CD4-positive, alpha-beta T cell treated with Interleukin-6 at 100 ng/mL for 8 hours (primary cell): ENCODE measurements at regions not wholly inside any gene's neighbourhood (a gene's known extent, or its start where the extent isn't known, plus 50 kb on each side); places are given as distances from the start of the nearest gene placed in this dataset.

ENCODE experiments used
- DNase-seq: peaks from one replicate; pipeline ENCODE4 v3.0.0-alpha.2; 2020; ENCODE audit warnings: mixed read lengths, low spot score

DNA sequence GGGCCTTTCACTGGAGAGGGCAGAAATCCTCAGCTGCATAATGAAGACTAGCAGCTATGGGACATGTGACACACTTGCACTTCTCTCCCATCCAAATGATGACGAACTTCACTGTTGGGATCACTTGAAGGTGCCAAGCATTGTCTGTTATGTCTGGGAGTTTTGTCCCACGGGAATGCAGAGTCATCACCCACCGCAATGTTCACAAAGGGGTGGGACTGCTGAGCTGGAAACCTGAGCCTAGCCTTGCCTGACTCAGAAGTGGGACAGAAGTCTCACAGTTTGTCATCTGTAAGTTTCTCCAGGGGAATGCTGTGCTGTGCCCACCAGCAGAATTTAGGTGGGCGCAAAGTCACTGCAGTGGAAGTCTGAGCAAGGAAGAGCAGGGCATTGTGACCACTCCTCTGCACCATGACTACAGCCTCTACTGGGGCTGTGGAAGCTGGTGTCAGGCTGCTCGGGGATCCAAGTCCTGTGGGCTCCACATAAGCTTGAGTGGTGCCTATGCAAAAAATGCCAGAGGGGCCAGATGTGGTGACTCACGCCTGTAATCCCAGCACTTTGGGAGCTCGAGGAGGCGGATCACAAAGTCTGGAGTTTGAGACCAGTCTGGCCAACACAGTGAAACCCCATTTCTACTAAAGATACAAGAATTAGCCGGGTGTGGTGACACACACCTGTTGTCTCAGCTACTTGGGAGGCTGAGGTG is 472.0 kb upstream of the CNTNAP2 start:
- no peak for DNase-seq

DNA sequence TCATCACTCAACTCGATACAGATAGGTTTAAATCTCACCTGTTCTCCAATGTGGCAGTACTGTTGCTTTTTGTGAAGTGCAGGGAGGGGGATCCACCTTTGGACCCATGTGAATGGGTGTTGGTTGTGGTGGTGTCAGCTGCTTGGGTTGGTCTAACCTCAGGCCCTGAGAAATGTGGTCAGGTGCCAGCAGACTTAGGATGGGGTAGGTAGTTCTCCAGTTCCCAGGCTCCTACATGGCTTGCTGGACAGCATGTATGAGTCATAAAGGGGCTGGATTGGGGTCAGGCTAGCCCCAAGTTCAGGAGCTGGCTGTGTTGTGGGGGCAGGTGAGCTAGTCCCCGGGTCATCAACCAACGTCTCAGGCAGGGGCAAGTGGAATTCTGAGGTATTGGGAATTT is 472.6 kb upstream of the CNTNAP2 start:
- no peak for DNase-seq

GRCh38 chr7:145633513-145633912 is 483.1 kb upstream of the CNTNAP2 start:
- DNase-seq, result no peak

GRCh38 chr7:145624618-145625017 is 492.0 kb upstream of the CNTNAP2 start:
- DNase-seq, result no peak

GRCh38 chr7:145605963-145606362 is 510.6 kb upstream of the CNTNAP2 start:
- DNase-seq, result no peak

GRCh38 chr7:145599376-145599775 is 517.2 kb upstream of the CNTNAP2 start:
- no peak for DNase-seq

DNA sequence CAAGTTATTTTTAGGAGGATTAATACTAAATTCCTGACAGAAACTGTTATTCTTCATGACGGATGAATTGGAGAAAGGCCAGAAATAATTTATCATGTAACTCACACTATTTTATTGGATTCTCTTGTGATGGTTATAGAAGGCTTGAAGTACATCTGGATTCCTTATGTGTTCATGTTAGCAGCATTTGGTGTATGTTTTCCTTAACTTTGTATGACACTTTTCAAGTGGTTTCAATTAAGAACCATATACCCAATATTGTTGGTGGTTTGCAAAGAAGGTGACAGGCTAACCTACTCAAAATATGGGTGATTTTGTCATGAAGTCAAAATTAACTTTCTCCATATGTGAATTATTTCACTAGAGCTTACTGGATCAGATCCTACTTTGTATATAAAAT is 532.2 kb upstream of the CNTNAP2 start:
- DNase-seq, result no peak

DNA sequence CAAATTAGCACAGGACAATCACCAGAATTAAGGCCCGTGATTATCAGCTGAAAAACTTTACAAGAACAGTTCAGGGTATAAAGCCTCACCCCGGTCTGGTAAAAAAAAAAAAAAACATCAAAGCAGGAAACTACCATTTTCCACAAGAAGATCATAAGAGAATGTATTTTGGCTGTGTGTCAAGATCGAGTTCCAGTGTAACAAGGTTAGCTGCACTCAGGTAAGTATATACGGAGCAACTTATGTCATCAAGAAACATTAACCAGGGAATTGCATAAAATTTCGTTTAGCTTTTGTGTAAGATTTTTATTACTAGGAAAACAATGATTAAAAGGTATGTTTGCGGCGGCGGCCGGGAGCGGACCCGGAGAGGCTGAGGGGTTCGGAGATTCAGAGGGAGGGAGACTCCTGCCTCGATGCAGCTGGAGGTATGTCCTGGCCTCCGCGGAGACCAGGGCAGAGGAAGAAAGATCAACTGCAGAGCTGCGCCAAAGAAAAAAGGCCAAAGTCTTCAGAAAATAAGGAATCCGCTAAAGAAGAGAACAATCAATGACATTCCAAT is 533.8 kb upstream of the CNTNAP2 start:
- DNase-seq, result no peak

DNA sequence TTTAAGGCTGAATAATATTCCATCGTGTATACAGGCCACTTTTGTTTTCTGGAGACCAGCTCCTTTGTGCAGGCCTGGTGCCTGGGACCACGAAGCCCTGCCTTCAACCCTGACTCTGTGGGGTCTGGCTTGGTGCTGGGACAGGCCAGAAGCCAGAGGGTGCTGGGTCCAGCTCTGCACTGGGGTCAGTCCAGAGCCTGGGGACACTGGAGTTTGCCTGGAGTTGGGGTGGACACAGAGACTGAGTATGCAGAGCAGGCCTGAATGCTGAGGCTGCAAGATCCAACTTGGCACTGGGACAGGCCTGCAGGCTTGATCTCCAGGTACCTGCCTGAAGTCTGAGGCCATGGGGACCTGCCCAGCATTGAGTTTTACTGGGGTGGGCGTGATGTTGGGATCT is 558.8 kb upstream of the CNTNAP2 start:
- DNase-seq, result no peak

GRCh38 chr7:145543242-145543641 is 573.4 kb upstream of the CNTNAP2 start:
- no peak for DNase-seq

GRCh38 chr7:145539910-145540309 is 576.7 kb upstream of the CNTNAP2 start:
- DNase-seq, result no peak

DNA sequence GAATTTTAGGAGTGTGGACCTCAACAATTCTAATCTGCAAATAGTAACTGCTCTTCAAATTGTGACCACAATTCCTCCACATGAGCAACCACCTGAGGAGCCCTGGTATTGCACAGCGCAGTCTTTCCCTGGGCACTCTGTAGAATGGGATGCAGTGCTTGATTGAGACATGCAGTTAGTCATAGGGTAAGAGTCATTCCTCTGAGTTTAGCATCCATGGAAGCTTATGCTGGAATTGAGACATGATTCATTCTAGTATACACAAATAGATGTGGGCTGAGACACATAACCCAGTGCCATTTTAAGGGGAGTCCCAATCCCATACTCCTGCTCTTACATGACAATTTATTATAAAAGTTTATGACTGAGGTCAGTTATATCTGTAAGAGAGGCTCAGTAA is 582.3 kb upstream of the CNTNAP2 start:
- no peak for DNase-seq

- DNase-seq, result no peak
Observed at GRCh38 chr7:145520284-145520683, 596.3 kb upstream of the CNTNAP2 start.

DNA sequence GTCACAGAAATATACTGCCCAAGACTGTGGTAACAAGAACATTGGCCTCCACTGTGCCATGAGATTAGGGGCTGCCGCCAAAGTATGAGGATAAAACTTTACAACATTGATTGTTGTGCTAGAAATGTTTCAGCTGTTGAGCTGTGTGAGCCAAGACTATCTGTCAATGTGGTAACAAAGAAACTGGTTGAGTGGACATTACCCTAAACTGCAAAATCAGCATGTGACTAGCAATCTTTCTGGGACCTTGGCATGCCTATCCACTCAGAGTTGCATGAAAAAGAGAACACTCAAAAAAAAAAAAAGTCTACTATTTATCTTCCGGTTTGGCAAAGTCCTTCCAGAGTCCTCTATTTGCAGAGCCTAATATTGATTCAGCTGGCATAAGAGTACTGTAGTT is 605.6 kb upstream of the CNTNAP2 start:
- DNase-seq, result no peak

DNA sequence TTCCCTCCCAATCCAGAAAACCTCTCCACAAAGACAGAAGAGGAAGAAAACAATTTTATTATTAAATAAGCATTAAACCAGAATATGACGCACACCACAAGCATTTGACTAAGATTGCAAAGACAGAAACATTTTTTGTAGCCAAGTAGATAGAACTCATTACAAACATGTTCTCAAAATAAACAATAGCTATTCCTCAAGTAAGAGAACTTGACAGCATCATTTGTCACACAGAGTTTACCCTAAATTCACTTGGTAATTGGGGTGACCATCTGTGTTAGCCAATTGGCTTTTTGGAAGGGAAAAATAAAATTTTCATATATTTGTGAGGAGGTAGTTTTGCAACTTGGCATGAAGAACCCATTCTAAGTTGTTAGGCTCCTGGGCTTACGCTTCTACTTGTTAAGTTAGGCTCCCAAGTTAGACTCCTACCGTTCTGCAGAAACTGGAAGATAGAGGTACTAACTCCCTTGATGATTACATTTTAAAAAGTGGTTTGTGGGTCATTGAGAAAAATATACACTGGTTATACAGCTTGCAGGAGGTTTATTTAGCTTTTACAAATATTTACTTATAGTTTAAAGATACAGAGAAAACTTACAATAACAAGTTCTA is 618.6 kb upstream of the CNTNAP2 start:
- no peak for DNase-seq

DNA sequence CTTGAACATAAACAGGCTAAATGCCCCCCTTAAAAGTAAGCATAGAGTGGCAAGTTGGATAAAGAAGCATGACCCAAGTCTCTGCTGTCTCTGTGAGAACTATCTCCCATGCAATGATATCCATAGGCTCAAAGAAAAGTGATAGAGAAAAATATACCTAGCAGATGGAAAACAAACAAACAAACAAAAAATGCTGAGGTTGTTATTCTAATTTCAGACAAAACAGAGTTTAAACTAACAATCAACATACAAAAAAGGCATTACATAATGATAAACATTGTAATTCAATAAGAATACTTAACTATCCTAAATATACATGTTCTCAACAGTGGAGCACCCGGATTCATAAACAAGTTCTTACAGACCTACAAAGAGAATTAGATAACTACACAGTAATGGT is 626.2 kb upstream of the CNTNAP2 start:
- no peak for DNase-seq

- no peak for DNase-seq
Observed at GRCh38 chr7:145489609-145490008, 627.0 kb upstream of the CNTNAP2 start.

DNA sequence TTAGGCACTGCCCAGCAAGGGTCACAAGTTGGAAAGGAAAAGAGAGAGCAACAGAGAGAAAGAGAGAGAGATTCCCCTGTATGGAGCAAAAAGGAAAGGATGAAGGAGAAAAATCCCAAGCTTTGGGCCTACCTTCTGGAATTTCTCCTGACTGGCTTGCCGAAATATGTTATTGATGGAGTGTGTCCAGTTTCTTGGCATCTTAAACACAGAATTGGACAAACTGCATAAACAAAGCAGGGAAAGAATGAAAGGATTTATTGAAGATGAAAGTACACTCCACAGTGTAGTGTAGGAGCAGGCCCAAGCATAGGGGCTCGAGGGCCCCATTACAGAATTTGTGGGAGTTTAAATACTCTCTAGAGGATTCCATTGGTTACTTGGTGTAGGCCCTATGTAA is 627.8 kb upstream of the CNTNAP2 start:
- DNase-seq, result no peak

- no peak for DNase-seq
Observed at GRCh38 chr7:145481985-145482384, 634.6 kb upstream of the CNTNAP2 start.

- no peak for DNase-seq
Observed at GRCh38 chr7:145478541-145478940, 638.1 kb upstream of the CNTNAP2 start.

- DNase-seq, result no peak
Observed at GRCh38 chr7:145474009-145474686, 638.3 kb upstream of the TPK1 start.

- no peak for DNase-seq
Observed at GRCh38 chr7:145471883-145472282, 636.0 kb upstream of the TPK1 start.

GRCh38 chr7:145464287-145464686 is 628.4 kb upstream of the TPK1 start:
- no peak for DNase-seq
